Adrenal gland (tissue), 5 donors: ENCODE measurements at regions not wholly inside any gene's neighbourhood (a gene's known extent, or its start where the extent isn't known, plus 50 kb on each side); places are given as distances from the start of the nearest gene placed in this dataset.

Source experiments
- POLR2A ChIP-seq, 2 donors: fragments of 450-650 bp; IDR thresholded peaks; one replicate each; pipeline ENCODE4 v1.6.1; 2017; ENCODE audit warnings: antibody characterized with exemption in 2 of 2, mild to moderate bottlenecking in 2 of 2, moderate library complexity in 1 of 2
- TF ChIP-seq, protein P1 (sequence below), 6 experiments: fragments of 450-650 bp in 4 of 6; fragments of 200-600 bp in 2 of 6; sonication (generic) in 1 of 6; IDR thresholded peaks; 1 replicate in 5 of 6; 2 replicates in 1 of 6; pipeline versions ENCODE4 v1.5.1 to v1.8.0; 2016 to 2021; ENCODE audit warnings: antibody characterized with exemption in 6 of 6, mild to moderate bottlenecking in 2 of 6, moderate library complexity in 1 of 6
- donor health status: DM: no; HTN: no; CAD: no.

DNA sequence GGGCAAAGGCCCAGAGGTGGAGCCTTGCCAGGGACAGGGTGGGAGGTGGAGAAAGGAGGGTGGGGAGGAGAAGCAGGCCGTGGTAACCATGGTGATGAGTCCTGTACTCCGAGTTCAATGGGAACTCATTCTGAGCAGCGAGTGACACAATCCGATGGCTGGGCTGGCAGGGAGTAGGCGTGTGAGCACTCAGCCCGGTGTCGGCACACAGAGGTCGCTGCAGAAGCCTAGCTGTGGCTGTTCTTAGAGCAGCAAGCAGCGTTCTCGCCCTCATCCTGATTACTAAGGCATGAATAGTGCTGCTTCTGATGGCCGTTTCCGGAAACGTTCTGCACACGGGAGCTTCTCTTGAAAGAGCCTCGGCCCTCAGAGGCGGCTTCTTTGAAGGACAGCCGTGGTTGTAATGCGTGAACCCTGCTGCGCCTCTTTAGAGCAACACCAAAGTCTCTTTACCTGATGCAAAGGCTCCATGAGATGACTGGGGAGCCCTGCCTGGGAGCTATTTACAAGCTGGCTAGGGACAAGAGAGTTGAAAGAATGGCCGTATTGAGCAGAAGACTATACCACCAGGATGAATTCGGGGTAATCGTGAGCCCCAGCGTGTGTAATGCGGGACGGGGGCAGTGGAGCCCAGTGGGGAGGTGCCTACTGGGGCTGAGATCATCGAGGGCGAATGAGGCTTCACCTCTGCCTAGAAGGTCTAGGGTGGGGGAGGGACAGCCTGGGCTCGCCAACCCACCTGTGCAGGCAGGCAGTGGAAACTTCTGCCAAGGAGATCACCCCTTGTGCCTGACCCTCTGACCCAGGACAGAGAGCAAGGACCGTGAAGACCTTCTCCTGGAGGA is 72.8 kb upstream of the PAX7 start:
- TF ChIP-seq, protein P1, sequence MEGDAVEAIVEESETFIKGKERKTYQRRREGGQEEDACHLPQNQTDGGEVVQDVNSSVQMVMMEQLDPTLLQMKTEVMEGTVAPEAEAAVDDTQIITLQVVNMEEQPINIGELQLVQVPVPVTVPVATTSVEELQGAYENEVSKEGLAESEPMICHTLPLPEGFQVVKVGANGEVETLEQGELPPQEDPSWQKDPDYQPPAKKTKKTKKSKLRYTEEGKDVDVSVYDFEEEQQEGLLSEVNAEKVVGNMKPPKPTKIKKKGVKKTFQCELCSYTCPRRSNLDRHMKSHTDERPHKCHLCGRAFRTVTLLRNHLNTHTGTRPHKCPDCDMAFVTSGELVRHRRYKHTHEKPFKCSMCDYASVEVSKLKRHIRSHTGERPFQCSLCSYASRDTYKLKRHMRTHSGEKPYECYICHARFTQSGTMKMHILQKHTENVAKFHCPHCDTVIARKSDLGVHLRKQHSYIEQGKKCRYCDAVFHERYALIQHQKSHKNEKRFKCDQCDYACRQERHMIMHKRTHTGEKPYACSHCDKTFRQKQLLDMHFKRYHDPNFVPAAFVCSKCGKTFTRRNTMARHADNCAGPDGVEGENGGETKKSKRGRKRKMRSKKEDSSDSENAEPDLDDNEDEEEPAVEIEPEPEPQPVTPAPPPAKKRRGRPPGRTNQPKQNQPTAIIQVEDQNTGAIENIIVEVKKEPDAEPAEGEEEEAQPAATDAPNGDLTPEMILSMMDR (IDR thresholded peaks at IDR 0.05) = no peak
- no peak for TF ChIP-seq POLR2A (IDR thresholded peaks at IDR 0.05)
